SK-N-SH treated with all-trans-retinoic acid at 6 μM for 48 hours (cell line): ENCODE measurements at regions not wholly inside any gene's neighbourhood (a gene's known extent, or its start where the extent isn't known, plus 50 kb on each side); places are given as distances from the start of the nearest gene placed in this dataset.

Experiments used
- ATAC-seq: fragments of 200-7000 bp; cut with Tn5 transposase; 3 replicates; pipeline ENCODE4 v1.9.1; 2020; ENCODE audit warnings: mild to moderate bottlenecking, moderate library complexity
- BACH2 ChIP-seq: fragments of 250-450 bp; sonication (Bioruptor Pico); IDR thresholded peaks from 2 replicates; pipeline ENCODE4 v1.9.0; 2021; ENCODE audit warnings: mild to moderate bottlenecking, borderline replicate concordance
- CREB5 ChIP-seq: fragments of 250-450 bp; sonication (Bioruptor Pico); IDR thresholded peaks from 2 replicates; pipeline ENCODE4 v1.5.1; 2020; ENCODE audit warnings: low read depth, mild to moderate bottlenecking, moderate library complexity
- CSDC2 ChIP-seq: fragments of 250-450 bp; sonication (Bioruptor Pico); IDR thresholded peaks from 2 replicates; pipeline ENCODE4 v1.5.0; 2020; ENCODE audit warnings: mild to moderate bottlenecking, moderate library complexity
- CSRNP3 ChIP-seq: fragments of 250-450 bp; sonication (Bioruptor Pico); IDR thresholded peaks from 2 replicates; pipeline ENCODE4 v1.5.1; 2021; ENCODE audit warnings: mild to moderate bottlenecking, moderate library complexity
- ESRRG ChIP-seq: fragments of 250-450 bp; sonication (Bioruptor Pico); IDR thresholded peaks from 2 replicates; pipeline ENCODE4 v1.6.1; 2021; ENCODE audit warnings: mild to moderate bottlenecking
- GLIS3 ChIP-seq: fragments of 250-450 bp; sonication (Bioruptor Pico); IDR thresholded peaks from 2 replicates; pipeline ENCODE4 v1.5.0; 2020; ENCODE audit warnings: mild to moderate bottlenecking, moderate library complexity
- ISL1 ChIP-seq: fragments of 250-450 bp; sonication (Bioruptor Pico); IDR thresholded peaks from 2 replicates; pipeline ENCODE4 v2.1.2; 2022; ENCODE audit warnings: mild to moderate bottlenecking, moderate library complexity
- OSR1 ChIP-seq: fragments of 250-450 bp; sonication (Bioruptor Pico); IDR thresholded peaks from 2 replicates; pipeline ENCODE4 v1.8.0; 2022; ENCODE audit warnings: moderate library complexity, mild to moderate bottlenecking, inconsistent platforms
- PATZ1 ChIP-seq: fragments of 250-450 bp; sonication (Bioruptor Pico); IDR thresholded peaks from 2 replicates; pipeline ENCODE4 v1.8.0; 2020; ENCODE audit warnings: mild to moderate bottlenecking, moderate library complexity, borderline replicate concordance
- POU6F1 ChIP-seq: fragments of 250-450 bp; sonication (Bioruptor Pico); IDR thresholded peaks from 2 replicates; pipeline ENCODE4 v1.8.0; 2021; ENCODE audit warnings: low read depth, mild to moderate bottlenecking, moderate library complexity, borderline replicate concordance
- PPARA ChIP-seq: fragments of 250-450 bp; sonication (Bioruptor Pico); IDR thresholded peaks from 2 replicates; pipeline ENCODE4 v1.5.0; 2020; ENCODE audit warnings: mild to moderate bottlenecking, borderline replicate concordance
- RARB ChIP-seq: fragments of 250-450 bp; sonication (Bioruptor Pico); IDR thresholded peaks from 2 replicates; pipeline ENCODE4 v1.8.0; 2021; ENCODE audit warnings: mild to moderate bottlenecking, moderate library complexity
- SNAI2 ChIP-seq: fragments of 250-450 bp; sonication (Bioruptor Pico); IDR thresholded peaks from 2 replicates; pipeline ENCODE4 v1.5.0; 2020; ENCODE audit warnings: mild to moderate bottlenecking, moderate library complexity
- TOX ChIP-seq: fragments of 250-450 bp; sonication (Bioruptor Pico); IDR thresholded peaks from 2 replicates; pipeline ENCODE4 v1.8.0; 2021; ENCODE audit warnings: mild to moderate bottlenecking, moderate library complexity, borderline replicate concordance
- ZC3H10 ChIP-seq: fragments of 250-450 bp; sonication (Bioruptor Pico); IDR thresholded peaks from 2 replicates; pipeline ENCODE4 v1.5.1; 2021; ENCODE audit warnings: mild to moderate bottlenecking, moderate library complexity
- ZFP30 ChIP-seq: fragments of 450-650 bp; formaldehyde crosslinking; IDR thresholded peaks from 2 replicates; pipeline ENCODE4 v1.5.0; 2022; ENCODE audit warnings: mild to moderate bottlenecking, moderate library complexity
- ZNF565 ChIP-seq: fragments of 450-650 bp; formaldehyde crosslinking; conservative IDR thresholded peaks from 2 replicates; pipeline ENCODE4 v1.5.0; 2020; ENCODE audit warnings: low read depth, mild to moderate bottlenecking, moderate library complexity
- ZNF70 ChIP-seq: fragments of 450-650 bp; formaldehyde crosslinking; IDR thresholded peaks from 2 replicates; pipeline ENCODE4 v1.5.0; 2020; ENCODE audit warnings: mild to moderate bottlenecking, moderate library complexity
- ZNF8 ChIP-seq: fragments of 450-650 bp; formaldehyde crosslinking; IDR thresholded peaks from 2 replicates; pipeline ENCODE4 v1.5.0; 2020; ENCODE audit warnings: mild to moderate bottlenecking, moderate library complexity

GRCh38 chr2:137834760-137835379 is 129.4 kb upstream of the HNMT start:
- ATAC-seq, result no peak
- no peak for TF ChIP-seq ZNF565
- no peak for TF ChIP-seq POU6F1
- TF ChIP-seq PATZ1 (CRISPR knock-in tag), result no peak
- TF ChIP-seq ZC3H10 (CRISPR knock-in tag), result no peak
- TF ChIP-seq ESRRG (CRISPR knock-in tag), result no peak

GRCh38 chr2:137836671-137837070 is 127.6 kb upstream of the HNMT start:
- ATAC-seq, result no peak
- TF ChIP-seq ZC3H10 (CRISPR knock-in tag) (no peak), ISL1 (no peak), BACH2 (CRISPR knock-in tag) (no peak), ESRRG (CRISPR knock-in tag) (no peak), ZFP30 (CRISPR knock-in tag) (no peak), RARB (CRISPR knock-in tag) (no peak), ZNF70 (CRISPR knock-in tag) (no peak)
- TF ChIP-seq, all 23 proteins: peak for 0

- no peak for ATAC-seq
- no peak for TF ChIP-seq ISL1
- TF ChIP-seq CSRNP3 (CRISPR knock-in tag), result no peak
- no peak for TF ChIP-seq CREB5
- no peak for TF ChIP-seq OSR1 (CRISPR knock-in tag)
- no peak for TF ChIP-seq ZNF70 (CRISPR knock-in tag)
- TF ChIP-seq ZFP30 (CRISPR knock-in tag), result no peak
- TF ChIP-seq POU6F1, result no peak
- TF ChIP-seq ZNF8 (CRISPR knock-in tag), result no peak
- no peak for TF ChIP-seq ZNF565
- no peak for TF ChIP-seq PATZ1 (CRISPR knock-in tag)
- TF ChIP-seq PPARA (CRISPR knock-in tag), result no peak
- no peak for TF ChIP-seq SNAI2 (CRISPR knock-in tag)
- no peak for TF ChIP-seq RARB (CRISPR knock-in tag)
- no peak for TF ChIP-seq TOX (CRISPR knock-in tag)
- no peak for TF ChIP-seq GLIS3 (CRISPR knock-in tag)
- TF ChIP-seq ESRRG (CRISPR knock-in tag), result no peak
- TF ChIP-seq ZC3H10 (CRISPR knock-in tag), result no peak
- TF ChIP-seq CSDC2 (CRISPR knock-in tag), result no peak
Measured at GRCh38 chr2:137837830-137838229, 126.4 kb upstream of the HNMT start.
